NCI-H1417 (cell line): ENCODE measurements at regions not wholly inside any gene's neighbourhood (a gene's known extent, or its start where the extent isn't known, plus 50 kb on each side); places are given as distances from the start of the nearest gene placed in this dataset.
"Not testable (repeated sequence)": the region's sequence is repeated elsewhere in the genome, so short reads cannot be mapped to it uniquely, and the experiment has no call there.

Experiments used
- DNase-seq, 3 experiments: peaks; one replicate each; lab custom pipeline; 2025; lab: John Stamatoyannopoulos, UW

DNA sequence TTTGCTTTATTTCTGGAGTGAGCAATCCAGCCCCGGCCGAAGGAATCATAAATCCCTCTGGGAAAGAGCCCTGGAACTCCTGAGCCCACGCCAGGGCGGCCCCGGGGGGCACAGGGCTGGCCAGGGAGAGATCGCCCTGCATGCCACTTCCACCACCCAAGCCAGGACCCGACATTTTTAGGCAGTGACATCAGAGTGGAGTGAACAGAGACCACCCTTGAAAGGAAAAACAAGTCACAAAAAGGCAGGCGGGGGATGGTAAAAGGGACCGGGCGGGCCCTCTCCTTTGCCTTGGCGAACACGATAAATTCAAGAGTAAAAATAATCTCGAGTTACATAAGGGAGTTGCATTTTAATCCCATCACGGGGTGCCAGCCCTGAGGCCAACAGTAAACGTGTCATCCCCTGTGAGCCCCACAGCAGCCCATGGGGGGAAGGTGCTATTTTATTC is 284.1 kb downstream of the C16orf95 start:
- no peak for DNase-seq

DNA sequence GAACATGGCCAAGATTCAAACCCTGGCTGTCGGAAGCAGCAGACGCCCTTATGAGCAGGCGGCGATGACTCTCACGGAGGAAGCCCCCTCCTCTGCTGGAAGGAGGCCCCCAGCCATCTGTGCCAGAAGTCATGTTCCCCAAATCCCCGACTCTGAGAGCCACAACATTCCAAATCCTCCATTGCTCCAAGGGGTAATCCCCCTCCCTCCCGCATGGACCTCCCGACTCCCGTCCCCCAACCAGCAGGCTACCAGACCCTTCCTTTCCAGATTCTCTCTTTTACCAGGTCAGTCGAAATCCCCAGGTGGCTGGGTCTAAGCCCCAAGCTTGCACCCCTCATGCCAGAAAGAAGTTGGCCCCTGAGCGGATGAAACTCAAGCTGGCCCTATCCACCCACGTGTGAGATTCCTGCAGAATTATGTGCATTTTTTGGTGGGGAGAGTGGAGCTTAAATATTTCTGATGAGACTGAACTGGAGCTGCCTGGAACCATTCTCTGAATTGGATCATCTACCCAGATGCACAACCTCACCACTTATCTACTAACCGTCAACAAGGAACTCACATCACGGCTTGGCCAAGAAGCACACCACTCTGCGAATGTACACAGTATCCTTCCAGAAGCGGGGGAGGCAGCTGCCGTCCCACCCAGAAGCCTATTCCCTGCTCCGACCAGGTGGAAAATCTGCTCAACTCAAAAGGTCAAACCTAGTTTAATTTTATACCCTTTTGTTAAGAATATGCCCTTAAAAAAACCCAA is 283.5 kb downstream of the C16orf95 start:
- DNase-seq: no peak

DNA sequence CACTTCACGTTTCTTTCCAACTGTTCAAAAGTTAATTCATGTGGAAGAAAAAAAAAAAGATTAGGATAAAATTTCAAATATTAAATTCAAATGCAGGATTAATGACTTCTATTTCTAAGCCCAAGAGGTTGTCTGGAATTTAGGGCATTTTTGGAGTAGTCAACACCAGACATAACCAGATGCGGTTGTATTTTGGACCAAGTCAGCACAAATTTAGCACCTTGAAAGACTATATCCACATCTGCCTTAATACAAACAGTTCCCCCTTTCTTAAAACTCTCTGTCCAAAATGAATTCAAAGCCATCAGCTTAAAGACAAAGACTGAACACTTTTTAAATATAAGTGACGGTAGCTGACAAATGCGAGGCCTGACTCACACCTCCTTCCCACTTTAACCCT is 282.9 kb downstream of the C16orf95 start:
- DNase-seq: no peak

GRCh38 chr16:87035053-87035452 is 282.1 kb downstream of the C16orf95 start:
- no peak for DNase-seq

- no peak for DNase-seq
Observed at GRCh38 chr16:87037012-87037411, 280.2 kb downstream of the C16orf95 start.

GRCh38 chr16:87038528-87038927 is 278.7 kb downstream of the C16orf95 start:
- not testable (repeated sequence) for DNase-seq

DNA sequence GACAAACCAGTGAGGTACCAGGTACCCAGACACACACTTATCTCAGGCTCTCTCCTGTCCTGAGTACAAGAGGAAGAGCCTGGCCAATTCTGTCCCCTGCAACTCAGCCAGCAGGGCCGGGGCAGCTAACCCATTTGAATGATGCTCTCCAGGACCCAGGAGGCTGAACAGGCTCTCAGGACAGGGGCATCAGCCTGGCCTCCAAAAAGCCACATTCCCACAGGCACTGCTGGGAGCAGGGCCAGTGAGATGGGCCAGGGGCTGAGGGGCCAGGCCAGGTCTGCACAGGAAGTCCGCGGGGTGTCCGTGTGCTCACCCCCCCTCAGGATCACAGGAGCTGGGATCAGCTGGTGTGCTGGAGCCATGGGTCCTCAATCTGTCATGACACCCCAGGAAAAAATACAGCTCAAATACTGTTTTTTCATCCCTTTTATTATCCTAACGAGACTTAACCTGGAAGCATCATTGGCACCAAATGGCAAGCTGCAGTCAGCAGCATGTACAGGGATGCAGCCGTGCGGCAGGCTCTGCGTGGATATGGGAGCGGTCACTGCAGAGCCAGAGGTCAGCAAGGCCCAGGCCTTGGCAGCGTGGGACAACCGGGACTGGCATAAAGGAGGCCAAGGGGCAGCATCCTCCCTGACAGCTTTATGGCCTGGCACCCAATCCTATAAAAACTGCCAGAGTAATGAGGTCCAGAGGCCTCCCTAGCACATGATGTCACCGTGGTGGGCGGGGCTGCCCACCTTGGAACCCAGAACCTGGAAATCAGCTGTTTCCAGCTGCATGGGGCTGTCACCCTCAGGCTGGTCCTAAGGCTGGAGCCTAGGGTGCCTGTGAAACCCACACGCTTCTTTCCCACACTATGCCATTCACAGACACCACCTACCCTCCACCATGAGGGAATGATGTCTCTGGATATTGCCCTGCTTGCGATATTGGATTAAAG is 276.7 kb downstream of the C16orf95 start:
- DNase-seq: no peak

- no peak for DNase-seq
Observed at GRCh38 chr16:87041286-87041685, 275.9 kb downstream of the C16orf95 start.

DNA sequence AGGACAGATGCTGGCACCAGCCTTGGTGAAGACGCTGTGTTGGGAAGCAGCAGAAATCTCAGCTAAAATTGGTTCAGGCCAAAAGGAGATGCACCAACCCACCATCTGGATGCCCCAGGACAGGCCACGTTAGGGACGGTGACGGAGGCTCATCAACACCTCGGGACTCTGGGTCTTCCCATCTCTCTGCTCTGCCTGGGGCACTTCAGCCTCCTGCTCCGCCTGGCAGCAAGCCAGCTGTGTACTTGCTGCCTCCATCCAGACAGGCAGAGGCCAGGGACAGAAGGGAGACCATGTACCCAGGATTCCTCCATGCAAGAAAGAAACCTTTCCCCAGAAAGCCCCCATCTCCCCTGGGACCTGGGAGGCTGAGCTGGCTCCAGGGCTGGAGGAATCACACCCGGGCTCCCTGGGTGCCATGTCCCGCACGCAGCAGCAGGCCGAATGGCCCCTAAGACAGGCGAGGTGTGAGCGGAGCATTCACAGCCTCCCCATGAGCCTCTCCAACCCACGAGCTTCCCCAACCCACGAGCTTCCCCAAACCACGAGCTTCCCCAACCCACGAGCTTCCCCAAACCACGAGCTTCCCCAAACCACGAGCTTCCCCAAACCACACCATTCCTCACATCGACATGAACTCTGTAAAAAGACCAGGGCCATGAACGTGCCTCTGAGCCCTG is 274.5 kb downstream of the C16orf95 start:
- DNase-seq: peak in 1 of 3 experiments; percentile 5

DNA sequence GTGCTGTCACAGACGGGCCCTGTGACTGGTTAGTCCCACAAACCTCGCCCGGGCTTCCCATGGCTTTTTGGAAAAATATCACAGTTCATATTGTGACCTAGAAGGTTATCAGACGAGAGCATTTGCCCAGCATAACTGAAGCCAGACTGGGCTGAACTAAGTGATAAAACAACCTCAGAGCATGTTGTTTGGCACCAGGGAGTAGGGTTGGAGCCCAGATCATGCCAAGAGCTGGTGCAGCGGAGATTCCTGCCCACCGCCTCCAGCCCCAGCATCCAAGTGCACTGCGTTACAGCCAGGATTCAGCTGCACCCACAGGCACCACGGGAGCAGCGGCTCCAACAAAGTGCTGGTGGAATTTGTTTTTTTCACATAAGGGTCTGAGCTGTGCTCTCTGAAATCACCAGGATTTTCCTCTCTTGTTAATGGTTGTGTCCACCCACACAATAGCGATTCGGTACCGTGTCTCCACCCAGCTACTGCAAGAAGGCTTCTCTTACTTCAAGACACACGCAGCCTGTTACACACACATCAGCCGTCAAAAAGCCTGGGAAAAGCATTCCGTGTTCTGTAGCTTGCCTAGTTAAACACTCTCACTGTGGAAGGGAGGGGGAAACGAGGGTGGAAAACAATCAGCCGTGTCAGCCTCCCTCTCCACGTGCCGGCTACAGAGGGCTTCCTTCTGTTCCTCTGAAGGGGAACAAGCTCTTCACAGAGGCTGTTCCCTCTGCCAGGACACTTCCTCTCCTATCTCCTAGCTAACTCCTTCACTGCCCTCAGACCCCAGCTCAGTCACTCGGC is 273.8 kb downstream of the C16orf95 start:
- peak in 2 of 3 experiments; percentile 25 to 58 for DNase-seq

GRCh38 chr16:87044032-87044382 is 273.2 kb downstream of the C16orf95 start:
- peak in 1 of 3 experiments; percentile 49 for DNase-seq

DNA sequence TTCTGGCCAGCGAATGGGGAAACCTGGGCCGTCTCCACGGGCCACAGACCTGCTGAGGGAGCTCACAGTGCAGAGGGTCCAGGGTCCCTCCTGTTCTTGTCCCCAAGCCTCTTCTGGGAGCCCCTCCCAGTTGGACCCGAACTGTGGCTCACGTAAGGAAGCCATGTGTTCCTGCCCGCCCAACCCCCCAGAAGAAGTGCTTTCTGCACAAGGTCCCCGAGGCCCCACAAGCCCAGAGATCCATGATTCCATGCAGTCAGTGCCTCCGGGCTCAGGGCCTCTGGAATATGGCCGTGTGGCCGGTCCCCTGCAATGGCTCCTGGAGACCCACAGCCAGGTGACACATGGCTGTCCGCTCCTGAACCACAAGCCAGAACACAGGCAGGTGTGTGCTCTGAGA is 272.4 kb downstream of the C16orf95 start:
- DNase-seq: no peak

DNA sequence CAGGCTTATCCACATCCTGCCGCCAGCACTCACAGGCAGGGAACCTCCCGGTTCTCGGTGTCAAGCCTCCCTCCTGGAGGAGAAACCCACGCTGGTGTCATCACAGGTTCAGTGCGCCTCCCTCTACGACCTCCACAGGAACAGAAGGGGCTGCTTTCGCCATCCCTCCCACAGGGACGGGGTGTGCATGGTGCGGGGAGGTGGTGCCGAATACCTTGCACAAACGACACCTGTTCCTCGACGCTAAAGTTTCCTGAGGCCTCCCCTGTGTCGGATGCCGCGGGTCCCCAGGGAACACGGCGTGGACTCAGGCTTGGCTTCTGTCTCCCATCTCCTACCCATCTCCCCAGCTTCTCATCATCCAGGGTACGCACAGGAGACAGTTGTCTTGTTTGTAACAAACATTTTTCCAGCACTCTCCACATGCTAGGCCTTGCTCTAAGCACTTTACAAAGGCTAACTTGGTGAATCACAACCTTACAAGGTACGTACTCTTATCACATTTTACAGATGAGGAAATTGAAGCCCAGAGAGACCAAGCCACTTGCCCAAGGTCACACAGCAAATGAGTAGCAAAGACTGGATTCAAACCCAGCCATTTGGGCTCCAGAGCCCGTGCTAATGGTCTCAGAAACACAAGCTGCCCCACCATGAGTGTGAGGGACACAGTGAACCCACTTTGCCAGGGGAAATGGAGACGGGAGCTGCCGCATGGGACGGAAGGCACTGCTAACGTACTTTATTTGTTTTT is 271.6 kb downstream of the C16orf95 start:
- no peak for DNase-seq

DNA sequence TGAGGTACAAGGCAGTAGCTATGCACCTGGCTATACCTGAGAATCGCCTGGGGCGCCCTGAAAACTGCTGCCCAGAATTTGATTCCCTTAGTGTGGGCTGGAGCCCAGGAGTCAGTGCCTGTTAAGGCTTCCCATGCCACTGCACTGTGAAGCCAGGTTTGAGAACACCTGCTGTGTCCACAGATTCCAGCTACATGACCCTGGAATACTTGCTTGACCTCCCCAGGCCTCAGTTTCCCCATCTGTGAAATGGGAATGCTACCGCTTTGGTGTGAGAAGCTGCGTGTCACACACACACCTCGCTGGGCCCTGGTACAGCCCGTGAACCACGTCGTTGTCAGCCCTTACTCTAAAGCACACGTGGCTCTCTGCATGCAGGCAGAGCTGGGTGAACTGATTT is 271.0 kb downstream of the C16orf95 start:
- DNase-seq: no peak

GRCh38 chr16:87047221-87048037 is 269.8 kb downstream of the C16orf95 start:
- peak in 2 of 3 experiments; percentile 71 to 94 for DNase-seq

- no peak for DNase-seq
Observed at GRCh38 chr16:87048038-87048729, 269.0 kb downstream of the C16orf95 start.

DNA sequence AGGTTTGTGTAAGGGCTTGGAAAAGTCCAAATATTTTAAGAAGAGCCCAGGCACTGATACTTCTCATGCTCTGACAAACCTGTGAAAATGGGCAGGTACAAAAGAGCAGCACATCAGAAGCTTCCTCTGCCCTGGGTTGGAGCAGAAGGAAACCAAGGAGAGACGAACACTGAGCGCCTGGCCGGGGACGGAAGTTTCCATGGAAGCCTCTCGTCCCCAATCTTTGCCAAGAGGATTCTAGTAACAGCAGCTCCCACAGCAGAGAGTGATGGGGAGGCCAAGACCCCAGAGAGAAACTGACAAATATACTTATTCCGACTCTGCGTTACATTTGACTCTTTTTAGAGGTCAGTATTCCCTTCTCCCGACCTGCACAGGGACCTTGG is 268.5 kb downstream of the C16orf95 start:
- peak in 1 of 3 experiments; percentile 4 for DNase-seq

DNA sequence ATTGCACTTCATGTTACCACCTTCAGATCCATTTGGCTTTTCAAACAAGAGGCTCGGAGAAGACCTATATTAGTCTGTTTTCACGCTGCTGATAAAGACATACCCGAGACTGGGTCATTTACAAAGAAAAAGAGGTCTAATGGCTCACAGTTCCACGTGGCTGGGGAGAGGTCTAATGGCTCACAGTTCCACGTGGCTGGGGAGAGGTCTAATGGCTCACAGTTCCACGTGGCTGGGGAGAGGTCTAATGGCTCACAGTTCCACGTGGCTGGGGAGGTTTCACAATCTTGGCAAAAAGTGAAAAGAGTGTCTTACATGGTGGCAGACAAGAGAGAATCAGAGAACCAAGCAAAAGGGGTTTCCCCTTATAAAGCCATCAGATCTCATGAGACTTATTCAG is 268.0 kb downstream of the C16orf95 start:
- not testable (repeated sequence) for DNase-seq

GRCh38 chr16:87050142-87050541 is 267.1 kb downstream of the C16orf95 start:
- no peak for DNase-seq
